HEK293 (cell line): ENCODE measurements at regions not wholly inside any gene's neighbourhood (a gene's known extent, or its start where the extent isn't known, plus 50 kb on each side); places are given as distances from the start of the nearest gene placed in this dataset.

Experiments used
- CTCF ChIA-PET: fragments of 350-600 bp; formaldehyde crosslinking; extraction: SDS; loops from one replicate; lab custom pipeline; 2021; ENCODE audit warnings: antibody characterized with exemption; lab: Yijun Ruan, JAX
- POLR2A ChIA-PET: fragments of 300-600 bp; formaldehyde crosslinking; extraction: SDS; loops from one replicate; lab custom pipeline; 2020; ENCODE audit warnings: antibody characterized with exemption, inconsistent platforms; lab: Yijun Ruan, JAX
- H3K27ac ChIP-seq: fragments of 200-500 bp; sonication (Bioruptor generic); 2 replicates; pipeline ENCODE4 v1.5.1; 2014; ENCODE audit warnings: low read depth, low read length, control low read depth, inconsistent platforms; ENCODE audit errors: extremely low read depth
- H3K36me3 ChIP-seq, 2 experiments: fragments of 200-500 bp in 1 of 2; sonication (Bioruptor generic) in 1 of 2; 1 replicate in 1 of 2; 2 replicates in 1 of 2; pipeline ENCODE4 v1.5.1; 2014 to 2017; ENCODE audit warnings: inconsistent platforms in 2 of 2, low read length in 2 of 2; ENCODE audit not compliant: control insufficient read depth in 2 of 2, insufficient read depth in 1 of 2
- H3K4me1 ChIP-seq: fragments of 200-500 bp; sonication (Bioruptor generic); 2 replicates; pipeline ENCODE4 v1.5.1; 2014; ENCODE audit warnings: mild to moderate bottlenecking, low read length, inconsistent platforms; ENCODE audit not compliant: control insufficient read depth, insufficient read depth
- H3K4me3 ChIP-seq: 2 replicates; pipeline ENCODE4 v1.5.1; 2011; ENCODE audit warnings: low read depth, mild to moderate bottlenecking, control low read depth, low read length, moderate library complexity
- H3K9me3 ChIP-seq: fragments of 200-500 bp; sonication (Bioruptor generic); 2 replicates; pipeline ENCODE4 v1.5.1; 2014; ENCODE audit warnings: low read depth, low read length, inconsistent platforms; ENCODE audit not compliant: control insufficient read depth, insufficient read depth
- CTCF ChIP-seq: fragments of 450-650 bp; formaldehyde crosslinking; IDR thresholded peaks from 2 replicates; pipeline ENCODE4 v1.5.1; 2016; ENCODE audit warnings: missing biosample characterization, missing genetic modification characterization
- GLIS1 ChIP-seq: fragments of 450-650 bp; formaldehyde crosslinking; IDR thresholded peaks from 2 replicates; pipeline ENCODE4 v1.5.1; 2016; ENCODE audit warnings: missing biosample characterization, missing genetic modification characterization
- INSM2 ChIP-seq: fragments of 450-650 bp; formaldehyde crosslinking; IDR thresholded peaks from 2 replicates; pipeline ENCODE4 v1.5.1; 2016; ENCODE audit warnings: missing biosample characterization, missing genetic modification characterization
- OVOL3 ChIP-seq: fragments of 450-650 bp; formaldehyde crosslinking; IDR thresholded peaks from 2 replicates; pipeline ENCODE4 v1.5.1; 2016; ENCODE audit warnings: missing biosample characterization, missing genetic modification characterization
- ZBTB44 ChIP-seq: fragments of 450-650 bp; IDR thresholded peaks from 2 replicates; pipeline ENCODE4 v1.5.1; 2018; ENCODE audit warnings: missing biosample characterization, mild to moderate bottlenecking, missing genetic modification characterization
- ZFP3 ChIP-seq: fragments of 450-650 bp; formaldehyde crosslinking; IDR thresholded peaks from 2 replicates; pipeline ENCODE4 v1.5.1; 2016; ENCODE audit warnings: low read depth, missing biosample characterization, missing genetic modification characterization
- ZNF174 ChIP-seq: fragments of 450-650 bp; formaldehyde crosslinking; IDR thresholded peaks from 2 replicates; pipeline ENCODE4 v1.5.0; 2017; ENCODE audit warnings: missing biosample characterization, mild to moderate bottlenecking, missing genetic modification characterization
- ZNF274 ChIP-seq, 2 experiments: fragments of 200-500 bp in 1 of 2; fragments of 450-650 bp in 1 of 2; sonication (Bioruptor generic) in 1 of 2; formaldehyde crosslinking in 1 of 2; IDR thresholded peaks; 2 replicates each; pipeline versions ENCODE4 v1.5.1 to v1.6.1; 2014 to 2016; ENCODE audit warnings: borderline replicate concordance in 1 of 2, inconsistent platforms in 1 of 2, low read length in 1 of 2, missing biosample characterization in 1 of 2, missing genetic modification characterization in 1 of 2
- ZNF280C ChIP-seq: fragments of 450-650 bp; formaldehyde crosslinking; IDR thresholded peaks from 2 replicates; pipeline ENCODE4 v1.5.1; 2016; ENCODE audit warnings: missing biosample characterization, missing genetic modification characterization
- ZNF473 ChIP-seq: fragments of 450-650 bp; formaldehyde crosslinking; IDR thresholded peaks from 2 replicates; pipeline ENCODE4 v1.5.1; 2017; ENCODE audit warnings: missing biosample characterization, missing genetic modification characterization
- ZNF488 ChIP-seq: fragments of 450-650 bp; formaldehyde crosslinking; IDR thresholded peaks from 2 replicates; pipeline ENCODE4 v1.5.1; 2016; ENCODE audit warnings: missing biosample characterization, missing genetic modification characterization
- ZNF529 ChIP-seq: fragments of 450-650 bp; formaldehyde crosslinking; IDR thresholded peaks from 2 replicates; pipeline ENCODE4 v1.5.1; 2017; ENCODE audit warnings: missing genetic modification characterization, missing biosample characterization; ENCODE audit not compliant: insufficient replicate concordance
- ZNF544 ChIP-seq: fragments of 450-650 bp; formaldehyde crosslinking; IDR thresholded peaks from 2 replicates; pipeline ENCODE4 v1.5.0; 2017; ENCODE audit warnings: missing biosample characterization, missing genetic modification characterization
- ZNF549 ChIP-seq: fragments of 450-650 bp; IDR thresholded peaks from 2 replicates; pipeline ENCODE4 v1.5.1; 2018; ENCODE audit warnings: missing biosample characterization, missing genetic modification characterization, mild to moderate bottlenecking, inconsistent platforms, moderate library complexity
- ZNF600 ChIP-seq: fragments of 450-650 bp; formaldehyde crosslinking; IDR thresholded peaks from 2 replicates; pipeline ENCODE4 v1.5.1; 2016; ENCODE audit warnings: missing biosample characterization, missing genetic modification characterization
- ZSCAN16 ChIP-seq: fragments of 450-650 bp; formaldehyde crosslinking; IDR thresholded peaks from 2 replicates; pipeline ENCODE4 v1.5.1; 2016; ENCODE audit warnings: missing biosample characterization, missing genetic modification characterization
- ZSCAN23 ChIP-seq: fragments of 450-650 bp; formaldehyde crosslinking; IDR thresholded peaks from 2 replicates; pipeline ENCODE4 v1.5.1; 2016; ENCODE audit warnings: missing biosample characterization, missing genetic modification characterization

- TF ChIP-seq ZNF600 (tag by site-specific recombination), result no peak
Observed at GRCh38 chr3:106943071-106943470, 434.2 kb upstream of the CCDC54 start (continued).

- ChIA-PET CTCF (no interaction called here), POLR2A (no interaction called here)
- Histone ChIP-seq H3K4me1 (no peaks in the 10 kb centered on the region), H3K27ac (no peak overlapping the region), H3K4me3 (no peak overlapping the region), H3K9me3 (no peaks in the 10 kb centered on the region), H3K36me3 (no peaks in the 10 kb centered on the region)
- TF ChIP-seq ZNF473 (tag by site-specific recombination) (no peak), ZNF280C (tag by site-specific recombination) (no peak), ZNF529 (tag by site-specific recombination) (no peak), ZNF544 (no peak), INSM2 (tag by site-specific recombination) (no peak), GLIS1 (tag by site-specific recombination) (no peak), ZSCAN23 (tag by site-specific recombination) (no peak)
Observed at GRCh38 chr3:106945435-106945834, 431.8 kb upstream of the CCDC54 start.

GRCh38 chr3:106946866-106947265 is 430.4 kb upstream of the CCDC54 start:
- ChIA-PET CTCF (no interaction called here), POLR2A (no interaction called here)
- TF ChIP-seq ZNF174 (tag by site-specific recombination) (no peak), ZNF600 (tag by site-specific recombination) (no peak)
- Histone ChIP-seq H3K4me1 (no peaks in the 10 kb centered on the region), H3K27ac (no peak overlapping the region), H3K36me3 (no peaks in the 10 kb centered on the region), H3K9me3 (no peaks in the 10 kb centered on the region), H3K4me3 (no peak overlapping the region)

- H3K27ac ChIP-seq, result no peak overlapping the region
- H3K36me3 ChIP-seq, result no peaks in the 10 kb centered on the region
- POLR2A ChIA-PET, result no interaction called here
- H3K4me1 ChIP-seq, result no peaks in the 10 kb centered on the region
- CTCF ChIA-PET, result interaction anchor here (0.6 kb wide), 1 partner anchor 33 kb away, joined by 3 read pairs; no protein-coding TSS in a partner anchor
- H3K9me3 ChIP-seq, result no peaks in the 10 kb centered on the region
- H3K4me3 ChIP-seq, result no peak overlapping the region
- TF ChIP-seq GLIS1 (tag by site-specific recombination), result no peak
- no peak for TF ChIP-seq ZFP3 (tag by site-specific recombination)
Observed at GRCh38 chr3:106957029-106957428, 420.2 kb upstream of the CCDC54 start.

GRCh38 chr3:106962993-106963392 is 414.2 kb upstream of the CCDC54 start:
- ChIA-PET POLR2A (no interaction called here), CTCF (no interaction called here)
- TF ChIP-seq ZBTB44 (tag by site-specific recombination) (no peak), OVOL3 (tag by site-specific recombination) (no peak), ZNF549 (tag by site-specific recombination) (no peak), ZNF274 (IDR thresholded peaks at IDR 0.05; ENCODE audit: low read length) (no peak), ZNF274 (tag by site-specific recombination; IDR thresholded peaks at IDR 0.05; ENCODE audit: borderline replicate concordance) (no peak), CTCF (tag by site-specific recombination) (no peak), ZSCAN16 (tag by site-specific recombination) (no peak), ZNF488 (tag by site-specific recombination) (no peak)

More at GRCh38 chr3:106962993-106963392, 414.2 kb upstream of the CCDC54 start:
- Histone ChIP-seq H3K27ac (no peak overlapping the region), H3K4me1 (peaks cover 2% of the 10 kb centered on the region; the same call in 1 of the 2 replicates), H3K9me3 (no peaks in the 10 kb centered on the region), H3K36me3 (no peaks in the 10 kb centered on the region), H3K4me3 (no peak overlapping the region)
